GM12864 (cell line): ENCODE measurements at regions not wholly inside any gene's neighbourhood (a gene's known extent, or its start where the extent isn't known, plus 50 kb on each side); places are given as distances from the start of the nearest gene placed in this dataset.

Experiments used
- DNase-seq: peaks from one replicate; pipeline ENCODE4 v3.0.0-alpha.2; 2011; ENCODE audit warnings: low read depth
- H3K4me3 ChIP-seq: 2 replicates; pipeline ENCODE4 v1.5.1; 2011; ENCODE audit warnings: mild to moderate bottlenecking, low read depth, low read length, control low read depth
- CTCF ChIP-seq: IDR thresholded peaks from 2 replicates; pipeline ENCODE4 v1.5.1; 2011; ENCODE audit warnings: low read depth, mild to moderate bottlenecking, moderate library complexity, low read length, control low read depth, inconsistent platforms; ENCODE audit errors: missing control alignments

GRCh38 chr11:43238341-43238740, 73.5 kb upstream of the API5 start:
- TF ChIP-seq CTCF, result no peak
- DNase-seq, result no peak
- H3K4me3 ChIP-seq, result no peak overlapping the region

GRCh38 chr11:43239791-43240190, 72.0 kb upstream of the API5 start:
- no peak for DNase-seq
- no peak for TF ChIP-seq CTCF
- H3K4me3 ChIP-seq, result no peak overlapping the region

GRCh38 chr11:43242401-43242800, 69.4 kb upstream of the API5 start:
- H3K4me3 ChIP-seq, result no peak overlapping the region
- no peak for DNase-seq
- no peak for TF ChIP-seq CTCF

- DNase-seq, result no peak
- no peak overlapping the region for H3K4me3 ChIP-seq
- no peak for TF ChIP-seq CTCF
Measured at GRCh38 chr11:43243927-43244326, 67.9 kb upstream of the API5 start.

GRCh38 chr11:43245466-43245865, 66.3 kb upstream of the API5 start:
- no peak overlapping the region for H3K4me3 ChIP-seq
- no peak for DNase-seq
- TF ChIP-seq CTCF, result no peak

- no peak overlapping the region for H3K4me3 ChIP-seq
- TF ChIP-seq CTCF, result no peak
- no peak for DNase-seq
Measured at GRCh38 chr11:43250309-43250708, 61.5 kb upstream of the API5 start.

- TF ChIP-seq CTCF, result no peak
- DNase-seq, result no peak
- H3K4me3 ChIP-seq, result no peak overlapping the region
Measured at GRCh38 chr11:43261775-43262174, 50.0 kb upstream of the API5 start.
